RWPE1 (cell line): ENCODE measurements at regions not wholly inside any gene's neighbourhood (a gene's known extent, or its start where the extent isn't known, plus 50 kb on each side); places are given as distances from the start of the nearest gene placed in this dataset.

Experiments
- CTCF ChIA-PET: fragments of 350-600 bp; sonication (Branson Sonifier 250); formaldehyde crosslinking; extraction: SDS; loops from one replicate; lab custom pipeline; 2021; lab: Yijun Ruan, JAX
- POLR2A ChIA-PET: fragments of 400-600 bp; formaldehyde crosslinking; extraction: SDS; loops from one replicate; lab custom pipeline; 2020; ENCODE audit warnings: antibody characterized with exemption; ENCODE audit not compliant: low non-redundant PET; lab: Yijun Ruan, JAX
- DNase-seq: peaks from one replicate; pipeline ENCODE4 v3.0.0; 2012; ENCODE audit warnings: low spot score
- H3K27ac ChIP-seq: fragments of 450-650 bp; 2 replicates; pipeline ENCODE4 v1.5.1; 2017
- CTCF ChIP-seq: fragments of 450-650 bp; conservative IDR thresholded peaks from 2 replicates; pipeline ENCODE4 v1.5.1; 2017; ENCODE audit warnings: low read depth, mild to moderate bottlenecking

- CTCF ChIA-PET, result interaction anchor here (0.7 to 0.8 kb wide), 3 partner anchors 12 to 76 kb away, joined by 3 read pairs; no protein-coding TSS in a partner anchor
- POLR2A ChIA-PET, result no interaction called here
- no peak overlapping the region for H3K27ac ChIP-seq
- DNase-seq, result no peak
- TF ChIP-seq CTCF, result no peak
Measured at GRCh38 chr2:2744958-2745715, 414.1 kb upstream of the MYT1L start.

DNA sequence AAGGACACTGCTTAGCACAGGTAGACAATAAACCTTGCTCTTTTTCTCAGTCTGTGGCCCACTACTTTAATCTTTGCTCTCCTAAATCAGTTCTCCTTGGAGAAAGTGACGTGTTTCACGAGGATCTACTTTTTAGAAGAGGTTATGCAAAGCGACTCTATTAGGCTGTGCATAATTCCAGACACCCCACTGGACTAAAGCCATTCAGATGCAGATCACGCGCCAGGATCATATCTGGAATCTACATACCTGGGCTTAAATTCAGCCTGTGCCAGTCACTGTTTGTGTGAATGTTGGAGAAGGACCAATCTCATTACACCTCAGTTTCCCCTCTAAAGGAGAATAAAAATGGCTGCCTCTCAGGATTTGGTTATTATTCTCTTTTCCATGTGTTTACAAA is 413.0 kb upstream of the MYT1L start:
- no peak overlapping the region for H3K27ac ChIP-seq
- no peak for TF ChIP-seq CTCF
- ChIA-PET POLR2A (no interaction called here), CTCF (no interaction called here)
- DNase-seq, result no peak

- TF ChIP-seq CTCF, result no peak
- peak; percentile 67 for DNase-seq
- H3K27ac ChIP-seq, result peak overlapping the region; percentile 11; the same call in 1 of the 2 replicates
- ChIA-PET CTCF (no interaction called here), POLR2A (no interaction called here)
Measured at GRCh38 chr2:2743164-2743571, 412.1 kb upstream of the MYT1L start.

DNA sequence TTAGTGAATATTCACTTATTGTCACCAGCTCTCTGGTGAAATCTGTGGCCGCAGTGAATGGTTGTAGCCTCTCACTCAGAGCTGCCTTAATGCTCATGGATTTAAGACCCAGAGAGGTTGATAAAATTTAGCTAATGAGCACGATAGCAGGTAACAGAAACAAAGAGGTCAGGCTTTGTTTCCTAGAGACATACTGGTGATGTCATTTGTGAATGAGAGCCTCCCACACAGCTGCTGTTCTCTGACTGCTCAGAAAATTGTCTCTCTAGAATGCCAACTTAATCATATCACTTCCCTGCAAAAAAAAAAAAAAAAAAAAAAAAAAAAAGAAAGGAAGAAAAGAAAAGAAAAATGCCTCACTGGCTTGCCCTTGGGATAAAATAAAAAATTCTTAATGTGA is 411.7 kb upstream of the MYT1L start:
- CTCF ChIA-PET, result no interaction called here
- POLR2A ChIA-PET, result no interaction called here
- H3K27ac ChIP-seq, result no peak overlapping the region
- no peak for DNase-seq
- TF ChIP-seq CTCF, result no peak

DNA sequence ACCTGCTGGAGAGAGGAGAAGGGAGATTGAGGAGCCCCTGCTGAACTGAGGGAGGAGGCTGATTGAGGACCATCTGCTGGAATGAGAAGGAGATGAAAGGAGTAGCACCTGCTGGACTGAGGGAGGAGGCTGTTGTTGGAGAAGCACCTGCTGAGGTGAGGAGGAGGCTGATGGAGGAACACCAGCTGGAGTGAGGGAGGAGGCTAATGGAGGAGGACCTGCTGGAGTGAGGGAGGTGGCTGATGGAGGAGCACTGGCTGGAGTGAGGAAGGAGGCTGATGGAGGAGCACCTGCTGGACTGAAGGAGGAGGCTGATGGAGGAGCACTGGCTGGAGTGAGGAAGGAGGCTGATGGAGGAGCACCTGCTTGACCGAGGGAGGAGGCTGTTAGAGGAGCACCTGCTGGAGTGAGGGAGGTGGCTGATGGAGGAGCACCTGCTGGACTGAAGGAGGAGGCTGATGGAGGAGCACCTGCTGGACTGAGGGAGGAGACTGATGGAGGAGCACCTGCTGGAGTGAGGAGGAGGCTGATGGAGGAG is 409.2 kb upstream of the MYT1L start:
- ChIA-PET CTCF (no interaction called here), POLR2A (no interaction called here)
- H3K27ac ChIP-seq, result no peak overlapping the region
- TF ChIP-seq CTCF, result no peak
- DNase-seq, result no peak

GRCh38 chr2:2739231-2739795 is 408.2 kb upstream of the MYT1L start:
- peak; percentile 58 for DNase-seq
- no peak overlapping the region for H3K27ac ChIP-seq
- ChIA-PET CTCF (interaction anchor here (0.5 kb wide), 1 partner anchor 889 kb away, joined by 3 read pairs; no protein-coding TSS in a partner anchor), POLR2A (no interaction called here)
- no peak for TF ChIP-seq CTCF
